Calu3 (cell line): ENCODE measurements at regions not wholly inside any gene's neighbourhood (a gene's known extent, or its start where the extent isn't known, plus 50 kb on each side); places are given as distances from the start of the nearest gene placed in this dataset.

ENCODE experiments used
- BruUV-seq: library from RNA; stranded (reverse); fragments of 400-500 nt; replicated peaks from 2 replicates; lab custom pipeline; 2021; lab: Mats Ljungman, UMichigan
- CTCF ChIA-PET: fragments of 300-600 bp; sonication (Branson Sonifier 250); formaldehyde crosslinking; loops from one replicate; lab custom pipeline; 2022; ENCODE audit warnings: antibody characterized with exemption; lab: Charles Lee
- DNase-seq: peaks from one replicate; pipeline ENCODE4 v3.0.0; 2022
- H3K27ac Mint-ChIP-seq: one replicate; pipeline ENCODE4 v1.8.0; 2022; ENCODE audit warnings: mixed read lengths; ENCODE audit not compliant: unreplicated experiment
- H3K27me3 Mint-ChIP-seq: one replicate; pipeline ENCODE4 v1.8.0; 2022; ENCODE audit warnings: mixed read lengths; ENCODE audit not compliant: unreplicated experiment
- H3K36me3 Mint-ChIP-seq: one replicate; pipeline ENCODE4 v1.8.0; 2022; ENCODE audit warnings: mild to moderate bottlenecking, moderate library complexity, mixed read lengths; ENCODE audit not compliant: insufficient read depth, unreplicated experiment
- H3K4me1 Mint-ChIP-seq: one replicate; pipeline ENCODE4 v1.8.0; 2022; ENCODE audit warnings: mild to moderate bottlenecking, low read depth, mixed read lengths; ENCODE audit not compliant: unreplicated experiment
- H3K4me3 Mint-ChIP-seq: one replicate; pipeline ENCODE4 v1.8.0; 2022; ENCODE audit warnings: mild to moderate bottlenecking, low read depth, moderate library complexity, mixed read lengths; ENCODE audit not compliant: unreplicated experiment
- H3K9me3 Mint-ChIP-seq: one replicate; pipeline ENCODE4 v1.8.0; 2022; ENCODE audit warnings: low read depth, mixed read lengths; ENCODE audit not compliant: unreplicated experiment
- CTCF ChIP-seq: fragments of 200-600 bp; IDR thresholded peaks from one replicate; pipeline ENCODE4 v1.8.0; 2022; ENCODE audit warnings: antibody characterized with exemption; ENCODE audit not compliant: unreplicated experiment
- intact Hi-C: fragments of 100-400 bp; cut with micrococcal nuclease; formaldehyde crosslinking; loops from one replicate; pipeline ENCODE4 v1.10.0; 2022; ENCODE audit not compliant: unreplicated experiment

GRCh38 chr17:45693792-45694191 is 90.3 kb upstream of the CRHR1 start:
- H3K4me1 Mint-ChIP-seq: no peaks in the 10 kb centered on the region
- intact Hi-C loops: no loop called here

GRCh38 chr17:45696442-45696841 is 87.7 kb upstream of the CRHR1 start:
- no peak overlapping the region for H3K4me3 Mint-ChIP-seq

More at GRCh38 chr17:45693792-45694191, 90.3 kb upstream of the CRHR1 start:
- H3K27me3 Mint-ChIP-seq: peaks cover 95% of the 10 kb centered on the region
- BruUV-seq: no TSS peak
- no peak overlapping the region for H3K4me3 Mint-ChIP-seq
- TF ChIP-seq CTCF: no peak
- H3K27ac Mint-ChIP-seq: no peak overlapping the region
- H3K9me3 Mint-ChIP-seq: no peaks in the 10 kb centered on the region
- CTCF ChIA-PET: no interaction called here
- H3K36me3 Mint-ChIP-seq: no peaks in the 10 kb centered on the region
- DNase-seq: no peak

GRCh38 chr17:45697076-45697475 is 87.0 kb upstream of the CRHR1 start:
- BruUV-seq: no TSS peak
- no peak for DNase-seq
- Mint-ChIP-seq H3K9me3 (no peaks in the 10 kb centered on the region), H3K27ac (no peak overlapping the region), H3K4me3 (no peak overlapping the region), H3K4me1 (no peaks in the 10 kb centered on the region), H3K27me3 (peaks cover 84% of the 10 kb centered on the region), H3K36me3 (no peaks in the 10 kb centered on the region)
- no peak for TF ChIP-seq CTCF
- intact Hi-C loops: no loop called here
- CTCF ChIA-PET: interaction anchor here (1.0 kb wide), 1 partner anchor 57 kb away, joined by 3 read pairs; no protein-coding TSS in a partner anchor

More at GRCh38 chr17:45696442-45696841, 87.7 kb upstream of the CRHR1 start:
- Mint-ChIP-seq H3K9me3 (no peaks in the 10 kb centered on the region), H3K36me3 (no peaks in the 10 kb centered on the region), H3K4me1 (no peaks in the 10 kb centered on the region), H3K27ac (no peak overlapping the region), H3K27me3 (peaks cover 91% of the 10 kb centered on the region)
- no peak for DNase-seq
- BruUV-seq: no TSS peak
- intact Hi-C loops: no loop called here
- CTCF ChIA-PET: interaction anchor here (1.0 kb wide), 1 partner anchor 56 kb away, joined by 3 read pairs; no protein-coding TSS in a partner anchor
- TF ChIP-seq CTCF: no peak

GRCh38 chr17:45700171-45701090 is 83.7 kb upstream of the CRHR1 start:
- H3K4me3 Mint-ChIP-seq: no peak overlapping the region
- H3K27ac Mint-ChIP-seq: no peak overlapping the region
- TF ChIP-seq CTCF: no peak
- intact Hi-C loops: loop anchor here (5.0 kb wide), 1 partner anchor 38 kb away; no protein-coding TSS in a partner anchor
- H3K36me3 Mint-ChIP-seq: no peaks in the 10 kb centered on the region
- H3K27me3 Mint-ChIP-seq: peaks cover 55% of the 10 kb centered on the region
- peaks cover 2% of the 10 kb centered on the region for H3K9me3 Mint-ChIP-seq
- BruUV-seq: no TSS peak
- no peak for DNase-seq
- peaks cover 18% of the 10 kb centered on the region for H3K4me1 Mint-ChIP-seq
- CTCF ChIA-PET: no interaction called here
